NCI-H146 treated with DMSO at 0.1 percent for 48 hours (cell line): ENCODE measurements at regions not wholly inside any gene's neighbourhood (a gene's known extent, or its start where the extent isn't known, plus 50 kb on each side); places are given as distances from the start of the nearest gene placed in this dataset.
"Not testable (repeated sequence)": the region's sequence is repeated elsewhere in the genome, so short reads cannot be mapped to it uniquely, and the experiment has no call there.

ENCODE experiments used
- DNase-seq: peaks from one replicate; lab custom pipeline; 2025; ENCODE audit not compliant: unreplicated experiment; lab: John Stamatoyannopoulos, UW

GRCh38 chr10:59033622-59034021 is 142.8 kb upstream of the PHYHIPL start:
- no peak for DNase-seq

- no peak for DNase-seq
Observed at GRCh38 chr10:59036311-59037017, 140.0 kb upstream of the PHYHIPL start.

GRCh38 chr10:59037018-59037389 is 139.4 kb upstream of the PHYHIPL start:
- DNase-seq = no peak

- no peak for DNase-seq
Observed at GRCh38 chr10:59037506-59037905, 138.9 kb upstream of the PHYHIPL start.

GRCh38 chr10:59043358-59043757 is 133.1 kb upstream of the PHYHIPL start:
- DNase-seq = peak; percentile 1

- DNase-seq = no peak
Observed at GRCh38 chr10:59047180-59047579, 129.3 kb upstream of the PHYHIPL start.

- DNase-seq = no peak
Observed at GRCh38 chr10:59047957-59048618, 128.4 kb upstream of the PHYHIPL start.

- DNase-seq = not testable (repeated sequence)
Observed at GRCh38 chr10:59053502-59053901, 122.9 kb upstream of the PHYHIPL start.

- no peak for DNase-seq
Observed at GRCh38 chr10:59055045-59055444, 121.4 kb upstream of the PHYHIPL start.

- DNase-seq = no peak
Observed at GRCh38 chr10:59057345-59057744, 119.1 kb upstream of the PHYHIPL start.

- no peak for DNase-seq
Observed at GRCh38 chr10:59060852-59061251, 115.6 kb upstream of the PHYHIPL start.

- no peak for DNase-seq
Observed at GRCh38 chr10:59063491-59063890, 113.0 kb upstream of the PHYHIPL start.

- no peak for DNase-seq
Observed at GRCh38 chr10:59064080-59064692, 112.3 kb upstream of the PHYHIPL start.

GRCh38 chr10:59064759-59065539 is 111.5 kb upstream of the PHYHIPL start:
- no peak for DNase-seq

GRCh38 chr10:59068581-59069191 is 107.8 kb upstream of the PHYHIPL start:
- no peak for DNase-seq

- DNase-seq = no peak
Observed at GRCh38 chr10:59072038-59072437, 104.4 kb upstream of the PHYHIPL start.

- DNase-seq = no peak
Observed at GRCh38 chr10:59073456-59074053, 102.9 kb upstream of the PHYHIPL start.

GRCh38 chr10:59075576-59075975 is 100.9 kb upstream of the PHYHIPL start:
- DNase-seq = no peak

GRCh38 chr10:59077855-59078254 is 98.6 kb upstream of the PHYHIPL start:
- no peak for DNase-seq

- no peak for DNase-seq
Observed at GRCh38 chr10:59078978-59079377, 97.5 kb upstream of the PHYHIPL start.
